Caco-2 (cell line): ENCODE measurements at regions not wholly inside any gene's neighbourhood (a gene's known extent, or its start where the extent isn't known, plus 50 kb on each side); places are given as distances from the start of the nearest gene placed in this dataset.

Experiments used
- BruUV-seq: library from RNA; stranded (reverse); fragments of 400-500 nt; replicated peaks from 2 replicates; lab custom pipeline; 2021; lab: Mats Ljungman, UMichigan
- CTCF ChIA-PET: fragments of 300-600 bp; sonication (Branson Sonifier 250); formaldehyde crosslinking; loops from one replicate; lab custom pipeline; 2022; ENCODE audit warnings: antibody characterized with exemption; lab: Charles Lee
- POLR2A ChIA-PET: fragments of 300-600 bp; sonication (Branson Sonifier 250); formaldehyde crosslinking; loops from one replicate; lab custom pipeline; 2022; ENCODE audit warnings: antibody characterized with exemption; lab: Charles Lee
- DNase-seq, 2 experiments: peaks; one replicate each; pipeline versions ENCODE4 v3.0.0 to v3.0.0-alpha.2; 2020 to 2022
- H3K27me3 ChIP-seq: replicated peaks from 2 replicates; pipeline ENCODE4 v1.6.0; 2011; ENCODE audit warnings: low read length; ENCODE audit not compliant: control insufficient read depth, insufficient read depth
- H3K36me3 ChIP-seq: 2 replicates; pipeline ENCODE4 v1.5.1; 2011; ENCODE audit warnings: low read length; ENCODE audit not compliant: control insufficient read depth, insufficient read depth
- H3K4me1 ChIP-seq: fragments of 250-450 bp; sonication (Bioruptor Pico); 2 replicates; pipeline ENCODE4 v1.5.1; 2020; ENCODE audit warnings: mild to moderate bottlenecking
- H3K4me3 ChIP-seq: 2 replicates; pipeline ENCODE4 v1.5.1; 2011; ENCODE audit warnings: low read depth, mild to moderate bottlenecking, control low read depth, low read length
- H3K9me3 ChIP-seq: fragments of 250-450 bp; sonication (Bioruptor Pico); 2 replicates; pipeline ENCODE4 v1.5.1; 2020; ENCODE audit warnings: mild to moderate bottlenecking, moderate library complexity
- H3K27ac Mint-ChIP-seq: one replicate; pipeline ENCODE4 v1.8.0; 2022; ENCODE audit warnings: mixed read lengths; ENCODE audit not compliant: unreplicated experiment
- H3K27me3 Mint-ChIP-seq: one replicate; pipeline ENCODE4 v1.8.0; 2022; ENCODE audit warnings: mixed read lengths; ENCODE audit not compliant: insufficient read depth, unreplicated experiment
- H3K36me3 Mint-ChIP-seq: one replicate; pipeline ENCODE4 v1.8.0; 2022; ENCODE audit warnings: mild to moderate bottlenecking, mixed read lengths; ENCODE audit not compliant: insufficient read depth, unreplicated experiment
- H3K4me1 Mint-ChIP-seq: one replicate; pipeline ENCODE4 v1.8.0; 2022; ENCODE audit warnings: low read depth, mixed read lengths; ENCODE audit not compliant: unreplicated experiment
- H3K4me3 Mint-ChIP-seq: one replicate; pipeline ENCODE4 v1.8.0; 2022; ENCODE audit warnings: mild to moderate bottlenecking, moderate library complexity, mixed read lengths; ENCODE audit not compliant: unreplicated experiment
- H3K9me3 Mint-ChIP-seq: one replicate; pipeline ENCODE4 v1.8.0; 2022; ENCODE audit warnings: mixed read lengths; ENCODE audit not compliant: unreplicated experiment
- CTCF ChIP-seq, 2 experiments: fragments of 200-600 bp in 1 of 2; IDR thresholded peaks; 1 replicate in 1 of 2; 2 replicates in 1 of 2; pipeline versions ENCODE4 v1.5.1 to v1.8.0; 2011 to 2022; ENCODE audit warnings: antibody characterized with exemption in 1 of 2, control low read depth in 1 of 2, inconsistent platforms in 1 of 2, low read depth in 1 of 2, low read length in 1 of 2, mild to moderate bottlenecking in 1 of 2, moderate library complexity in 1 of 2; ENCODE audit not compliant: insufficient read depth in 1 of 2, severe bottlenecking in 1 of 2, unreplicated experiment in 1 of 2
- intact Hi-C: fragments of 100-400 bp; cut with micrococcal nuclease; formaldehyde crosslinking; loops from one replicate; pipeline ENCODE4 v1.10.0; 2022; ENCODE audit not compliant: unreplicated experiment

GRCh38 chr2:180190851-180191250 is 183.8 kb upstream of the CWC22 start:
- Histone ChIP-seq H3K4me3 (no peak overlapping the region), H3K27me3 (no peaks in the 10 kb centered on the region), H3K4me1 (no peaks in the 10 kb centered on the region), H3K9me3 (no peaks in the 10 kb centered on the region), H3K36me3 (no peaks in the 10 kb centered on the region)
- H3K27ac Mint-ChIP-seq: no peak overlapping the region
- ChIA-PET CTCF (no interaction called here), POLR2A (no interaction called here)
- BruUV-seq: no TSS peak
- no peak for TF ChIP-seq CTCF (IDR thresholded peaks at IDR 0.05; ENCODE audit: insufficient read depth in 1 of 2, low read depth in 1 of 2, low read length in 1 of 2, severe bottlenecking in 1 of 2, unreplicated experiment in 1 of 2)
- no peaks in the 10 kb centered on the region for H3K9me3 Mint-ChIP-seq
- intact Hi-C loops: no loop called here
- H3K36me3 Mint-ChIP-seq: no peaks in the 10 kb centered on the region
- DNase-seq: no peak
- no peak overlapping the region for H3K4me3 Mint-ChIP-seq
- peaks cover 7% of the 10 kb centered on the region for H3K4me1 Mint-ChIP-seq
- no peaks in the 10 kb centered on the region for H3K27me3 Mint-ChIP-seq

GRCh38 chr2:180187611-180188010 is 180.5 kb upstream of the CWC22 start:
- ChIA-PET POLR2A (no interaction called here), CTCF (no interaction called here)
- H3K9me3 ChIP-seq: no peaks in the 10 kb centered on the region
- no peaks in the 10 kb centered on the region for H3K36me3 ChIP-seq
- intact Hi-C loops: no loop called here
- no peaks in the 10 kb centered on the region for H3K27me3 ChIP-seq
- Mint-ChIP-seq H3K9me3 (no peaks in the 10 kb centered on the region), H3K27me3 (no peaks in the 10 kb centered on the region), H3K4me3 (no peak overlapping the region), H3K27ac (no peak overlapping the region), H3K36me3 (no peaks in the 10 kb centered on the region), H3K4me1 (peaks cover 7% of the 10 kb centered on the region)
- H3K4me3 ChIP-seq: no peak overlapping the region
- no TSS peak for BruUV-seq
- no peak for DNase-seq
- TF ChIP-seq CTCF (IDR thresholded peaks at IDR 0.05; ENCODE audit: insufficient read depth in 1 of 2, low read depth in 1 of 2, low read length in 1 of 2, severe bottlenecking in 1 of 2, unreplicated experiment in 1 of 2): no peak
- no peaks in the 10 kb centered on the region for H3K4me1 ChIP-seq

- Histone ChIP-seq H3K27me3 (no peaks in the 10 kb centered on the region), H3K9me3 (no peaks in the 10 kb centered on the region), H3K36me3 (no peaks in the 10 kb centered on the region), H3K4me1 (no peaks in the 10 kb centered on the region), H3K4me3 (no peak overlapping the region)
- no peak for DNase-seq
- ChIA-PET CTCF (no interaction called here), POLR2A (no interaction called here)
- H3K36me3 Mint-ChIP-seq: no peaks in the 10 kb centered on the region
- H3K4me3 Mint-ChIP-seq: no peak overlapping the region
- H3K9me3 Mint-ChIP-seq: no peaks in the 10 kb centered on the region
- no peak for TF ChIP-seq CTCF (IDR thresholded peaks at IDR 0.05; ENCODE audit: insufficient read depth in 1 of 2, low read depth in 1 of 2, low read length in 1 of 2, severe bottlenecking in 1 of 2, unreplicated experiment in 1 of 2)
- intact Hi-C loops: no loop called here
- H3K4me1 Mint-ChIP-seq: peaks cover 2% of the 10 kb centered on the region
- H3K27me3 Mint-ChIP-seq: no peaks in the 10 kb centered on the region
- no peak overlapping the region for H3K27ac Mint-ChIP-seq
- no TSS peak for BruUV-seq
These were observed 177.4 kb upstream of the CWC22 start for GRCh38 chr2:180184506-180184905.
